Daoy (cell line): ENCODE measurements at regions not wholly inside any gene's neighbourhood (a gene's known extent, or its start where the extent isn't known, plus 50 kb on each side); places are given as distances from the start of the nearest gene placed in this dataset.

Experiments used
- DNase-seq: peaks from one replicate; pipeline ENCODE4 v3.0.0-alpha.2; 2015; ENCODE audit warnings: low read depth

- no peak for DNase-seq
Observed at GRCh38 chr20:63087236-63087871, 80.6 kb upstream of the BHLHE23 start.

DNA sequence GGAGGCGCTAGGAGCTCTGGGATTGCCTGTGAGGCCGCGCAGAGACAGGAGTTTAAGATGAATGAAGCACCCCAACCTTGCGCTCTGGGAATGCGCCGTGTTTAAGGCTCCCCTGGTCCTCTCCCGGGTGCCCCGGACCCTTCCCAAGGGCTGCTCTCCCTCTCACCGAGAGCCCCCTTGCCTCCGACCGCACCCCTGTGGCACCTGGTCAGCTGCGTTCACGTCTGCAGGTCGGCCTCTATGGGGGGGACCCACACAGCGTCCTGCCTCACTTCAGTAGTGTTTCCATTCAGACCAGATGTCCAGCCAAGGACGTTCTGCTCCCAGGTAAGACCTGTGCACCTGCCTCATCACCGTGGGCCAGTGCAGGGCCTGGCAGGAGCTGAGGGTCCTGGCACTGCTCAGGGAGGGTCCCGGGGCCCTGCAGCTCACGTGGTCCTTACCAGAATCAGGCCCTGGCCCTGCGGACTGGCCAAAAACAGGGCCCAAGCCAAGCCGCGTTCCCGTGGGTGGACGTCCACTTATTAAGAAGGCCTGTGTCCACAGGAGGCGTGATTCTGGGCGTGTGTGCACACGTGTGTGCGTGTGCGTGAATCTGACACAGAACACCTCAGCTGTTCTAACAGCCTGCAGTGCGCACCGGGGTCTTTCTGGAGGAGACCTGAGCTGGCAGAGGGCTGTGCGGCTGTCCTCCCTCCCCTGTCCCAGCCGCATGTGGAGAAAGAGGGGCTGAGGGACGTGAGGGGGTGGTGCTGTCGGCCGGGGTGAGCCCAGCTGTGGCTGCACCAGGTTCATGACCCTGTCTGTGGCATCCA, 79.9 kb upstream of the BHLHE23 start:
- DNase-seq = no peak

GRCh38 chr20:63085151-63085861, 78.5 kb upstream of the BHLHE23 start:
- no peak for DNase-seq

DNA sequence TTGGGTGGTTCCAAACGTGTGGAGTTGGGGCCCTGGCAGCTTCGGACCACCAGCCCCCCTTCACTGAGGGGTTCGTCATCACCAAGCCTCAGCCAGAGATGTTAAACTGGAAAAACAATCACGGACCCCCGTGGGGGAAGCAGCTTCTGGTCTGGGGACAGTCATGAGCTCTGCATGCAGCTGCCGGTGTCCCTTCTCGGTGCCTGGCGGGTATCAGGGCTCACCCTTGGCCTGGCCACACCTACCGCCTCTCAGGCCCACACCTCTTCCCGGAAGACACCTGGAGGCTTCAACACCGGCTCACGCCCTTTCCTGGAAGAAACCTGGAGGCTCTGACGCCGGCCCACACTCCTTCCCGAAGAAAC, 77.8 kb upstream of the BHLHE23 start:
- DNase-seq = no peak

DNA sequence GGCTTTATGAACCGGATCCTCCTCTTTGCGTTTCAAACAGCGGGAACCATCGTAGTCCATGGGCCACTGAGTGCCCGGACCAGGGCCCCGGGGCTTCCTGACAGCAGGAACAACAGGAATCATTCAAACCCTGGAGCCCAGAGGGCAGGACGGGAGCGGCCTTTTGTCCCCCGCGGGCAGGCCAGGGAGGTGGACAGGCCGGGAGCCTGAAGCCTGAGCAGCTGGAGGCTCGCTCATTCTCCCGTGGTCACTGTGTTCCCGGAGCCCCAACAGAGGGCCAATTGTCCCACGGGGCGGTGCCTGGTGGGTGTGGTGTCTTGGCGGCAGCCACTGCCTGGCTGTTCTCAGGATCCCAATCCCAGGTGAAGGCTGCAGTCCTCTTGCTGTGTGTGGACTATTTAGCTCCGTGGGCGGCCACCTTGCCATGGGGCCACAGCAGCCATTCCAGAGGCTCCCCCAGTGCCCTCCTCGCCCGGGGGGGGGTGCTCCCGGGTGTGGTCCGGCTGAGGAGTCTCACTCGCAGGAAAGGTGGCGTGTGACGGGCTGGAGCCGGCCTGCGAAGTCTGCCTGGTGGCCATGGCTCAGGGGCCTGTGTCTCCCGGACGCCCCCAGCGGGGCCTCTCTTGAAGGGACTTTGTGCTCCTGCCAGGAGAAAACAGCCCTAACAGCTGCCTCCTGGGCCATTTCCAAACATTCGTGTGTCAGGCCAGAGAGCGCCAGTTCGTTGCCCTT, 77.2 kb upstream of the BHLHE23 start:
- no peak for DNase-seq

DNA sequence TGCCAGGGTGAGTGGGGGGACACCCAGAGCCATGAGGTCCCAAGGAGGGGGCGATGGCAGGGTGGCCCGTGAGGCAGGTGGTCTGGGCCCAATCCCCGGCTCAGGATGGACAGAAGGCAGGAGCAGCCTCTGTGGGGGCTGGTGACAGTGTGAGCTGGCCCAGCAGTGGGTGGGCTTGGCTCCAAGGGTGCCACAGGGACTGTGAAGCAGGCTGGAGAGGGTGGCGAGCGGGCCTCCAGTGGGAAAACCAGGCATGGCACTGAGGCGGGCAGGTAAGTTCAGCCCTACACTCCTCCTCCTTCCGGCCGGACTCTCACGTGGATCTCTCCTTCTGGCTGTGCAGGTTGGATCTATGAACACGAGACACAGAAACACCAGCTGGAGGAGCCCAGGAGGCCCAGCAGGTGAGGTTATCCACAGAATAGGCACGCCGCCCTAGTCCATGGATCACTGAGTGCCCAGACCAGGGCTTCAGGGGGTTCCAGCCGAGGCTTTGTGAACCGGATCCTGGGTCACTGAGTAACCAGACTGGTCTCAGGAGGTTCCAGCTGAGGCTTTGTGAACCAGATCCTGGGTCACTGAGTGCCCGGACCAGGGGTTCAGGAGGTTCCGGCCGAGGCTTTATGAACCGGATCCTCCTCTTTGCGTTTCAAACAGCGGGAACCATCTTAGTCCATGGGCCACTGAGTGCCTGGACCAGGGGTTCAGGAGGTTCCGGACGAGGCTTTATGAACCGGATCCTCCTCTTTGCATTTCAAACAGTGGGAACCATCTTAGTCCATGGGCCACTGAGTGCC, 76.4 kb upstream of the BHLHE23 start:
- no peak for DNase-seq

- peak; percentile 65 for DNase-seq
Observed at GRCh38 chr20:63082308-63082938, 75.7 kb upstream of the BHLHE23 start.

GRCh38 chr20:63081831-63082230, 75.1 kb upstream of the BHLHE23 start:
- no peak for DNase-seq

GRCh38 chr20:63081351-63081750, 74.6 kb upstream of the BHLHE23 start:
- no peak for DNase-seq

GRCh38 chr20:63080811-63081210, 74.0 kb upstream of the BHLHE23 start:
- no peak for DNase-seq

DNA sequence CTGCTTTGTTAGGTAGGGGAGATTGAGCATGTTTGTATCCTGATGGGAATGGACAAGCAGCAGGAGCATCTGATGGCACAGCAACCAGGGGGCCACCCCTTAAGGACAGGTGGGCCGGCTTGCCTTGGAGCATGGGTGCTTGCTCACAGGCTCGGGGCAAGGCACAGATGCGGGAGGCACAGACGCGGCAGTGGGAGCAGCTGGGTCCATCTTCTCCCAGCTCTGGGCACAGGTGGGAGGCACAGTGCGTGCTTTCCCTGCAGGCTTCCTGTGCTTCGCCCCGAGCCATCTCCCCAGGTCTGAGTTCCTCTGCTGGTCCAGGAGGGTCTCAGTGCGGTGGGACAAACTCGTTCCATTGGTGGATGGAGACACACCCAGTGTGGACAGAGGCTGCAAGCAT, 73.6 kb upstream of the BHLHE23 start:
- no peak for DNase-seq

DNA sequence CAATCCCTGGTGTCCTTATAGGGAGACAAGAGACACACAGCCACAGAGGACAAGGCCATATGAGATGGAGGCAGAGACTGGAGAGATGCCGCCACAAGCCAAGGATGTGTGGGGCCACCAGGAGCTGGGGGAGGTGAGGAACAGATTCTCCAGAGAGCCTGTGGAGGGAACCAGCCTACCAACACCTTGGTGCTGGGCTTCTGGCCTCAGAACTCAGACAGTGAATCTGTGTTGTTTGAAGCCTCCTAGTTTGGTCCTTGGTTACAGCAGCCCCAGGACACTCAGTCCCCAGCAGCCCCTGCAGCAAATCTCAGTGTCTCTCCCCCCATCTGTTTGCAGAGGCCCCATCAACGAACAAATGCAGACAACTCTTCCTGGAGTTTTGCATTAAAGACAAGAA, 73.2 kb upstream of the BHLHE23 start:
- no peak for DNase-seq

GRCh38 chr20:63077705-63078104, 70.9 kb upstream of the BHLHE23 start:
- no peak for DNase-seq

- no peak for DNase-seq
Observed at GRCh38 chr20:63076421-63076820, 69.7 kb upstream of the BHLHE23 start.

DNA sequence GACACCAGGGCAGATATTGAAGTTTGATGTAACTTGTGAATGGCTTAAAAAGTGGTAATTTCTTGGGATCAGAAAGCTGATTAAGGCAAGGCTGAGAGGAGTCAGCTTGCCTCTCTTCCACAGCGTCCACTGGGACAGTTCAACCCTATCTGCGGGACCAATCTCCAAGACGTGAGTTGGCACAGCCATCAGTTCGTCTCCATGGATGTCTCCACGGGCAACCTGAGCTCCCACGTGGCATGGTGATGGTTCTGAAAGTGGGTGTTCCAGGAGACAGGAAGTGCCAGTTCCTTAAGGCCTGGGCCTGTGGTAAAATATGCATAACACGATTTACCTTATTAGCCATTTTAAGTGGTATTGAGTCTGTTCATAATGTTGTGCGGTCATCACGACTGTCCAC, 67.9 kb upstream of the BHLHE23 start:
- no peak for DNase-seq

DNA sequence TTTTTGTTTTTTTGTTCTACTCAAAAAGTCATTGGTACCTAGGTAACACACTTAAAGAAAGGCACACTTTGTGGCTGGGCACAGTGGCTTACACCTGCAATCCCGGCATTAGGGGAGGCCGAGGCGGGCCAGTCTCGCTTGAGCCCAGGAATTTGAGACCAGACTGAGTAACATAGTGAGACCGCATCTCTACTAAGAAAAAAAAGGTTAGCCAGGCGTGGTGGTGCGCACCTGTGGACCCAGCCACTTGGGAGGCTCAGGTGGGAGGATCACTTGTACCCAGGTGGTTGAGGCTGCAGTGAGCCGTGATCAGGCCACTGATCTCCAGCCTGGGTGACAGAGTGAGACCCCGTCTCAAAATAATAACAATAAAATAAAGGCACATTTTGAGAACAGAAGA, 67.4 kb upstream of the BHLHE23 start:
- no peak for DNase-seq

DNA sequence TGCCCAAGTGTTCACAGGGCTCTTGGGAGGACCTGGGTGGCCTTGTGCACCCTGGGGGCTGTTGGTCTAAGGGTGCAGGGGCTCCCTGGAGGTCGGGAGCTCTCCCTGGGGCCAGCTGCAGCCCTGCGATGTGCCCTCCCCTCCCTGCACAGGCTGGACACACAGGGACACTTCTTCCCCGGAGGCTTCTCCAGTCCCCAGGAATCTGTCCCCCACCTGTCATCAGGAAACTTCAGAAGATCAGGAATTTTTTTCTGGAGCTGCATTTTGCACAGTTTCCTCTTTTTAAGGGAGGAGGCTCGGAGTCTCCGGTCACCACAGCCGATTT, 66.9 kb upstream of the BHLHE23 start:
- DNase-seq = no peak

GRCh38 chr20:63072991-63073737, 66.4 kb upstream of the BHLHE23 start:
- no peak for DNase-seq

DNA sequence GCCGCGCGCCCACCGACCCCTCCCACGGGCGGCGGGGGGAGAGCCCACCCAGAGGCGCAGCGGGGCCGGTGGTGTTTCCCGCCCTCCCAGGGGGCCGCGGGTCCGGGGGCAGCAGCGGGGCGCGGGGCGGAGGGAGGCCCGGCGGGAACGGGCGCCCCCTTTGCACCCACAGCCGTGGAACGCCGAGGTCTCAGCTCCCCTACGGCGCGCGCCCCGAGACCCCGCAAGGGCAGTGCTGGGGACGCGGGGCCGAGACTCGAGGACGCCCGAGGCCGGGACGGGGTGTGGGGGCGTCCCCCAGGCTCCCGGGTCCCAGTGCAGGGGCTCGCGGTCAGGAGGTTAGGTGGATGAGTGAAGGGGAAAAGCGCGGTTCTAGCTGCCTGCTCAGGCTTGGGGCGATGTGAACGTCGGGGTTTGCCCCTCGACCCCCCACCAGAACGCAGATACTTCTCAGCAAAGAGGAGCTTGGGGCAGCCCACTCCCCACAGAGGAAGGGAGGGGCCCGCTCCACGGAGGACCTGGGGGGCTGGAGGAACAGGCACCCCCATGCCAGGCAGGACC, 65.5 kb upstream of the BHLHE23 start:
- DNase-seq = no peak

DNA sequence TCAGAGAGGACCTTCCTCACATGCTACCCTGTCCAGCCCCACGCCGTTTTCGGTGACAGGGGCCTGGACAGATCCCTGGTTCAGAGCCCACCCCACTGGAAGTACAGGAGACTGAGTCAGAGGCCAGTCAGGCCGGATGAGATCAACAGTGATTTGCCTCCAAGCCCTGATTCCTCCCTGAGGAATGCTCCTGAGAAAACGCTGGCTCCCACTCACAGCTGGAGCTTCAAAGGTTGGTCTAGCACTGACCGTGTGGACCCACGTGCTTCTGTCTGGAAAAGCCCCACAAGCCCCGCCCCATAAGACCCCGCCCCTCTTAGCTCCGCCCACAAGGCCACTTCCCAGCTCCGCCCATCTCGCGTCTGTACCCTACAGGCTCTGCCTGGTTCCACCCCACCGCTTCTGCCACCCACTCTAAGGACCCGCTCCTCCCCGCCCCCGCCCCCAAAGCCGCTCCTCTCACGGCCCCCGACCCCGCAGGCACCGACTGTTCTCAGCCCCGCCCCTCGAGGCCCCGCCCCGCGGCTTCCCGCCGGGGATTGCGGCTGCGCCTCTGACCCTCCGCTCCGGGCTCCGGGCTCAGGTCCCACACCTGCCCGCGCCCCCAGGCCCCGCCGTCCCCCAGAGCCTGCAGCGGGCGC, 64.9 kb upstream of the BHLHE23 start:
- DNase-seq = peak; percentile 89
